ENCODE measurements at regions not wholly inside any gene's neighbourhood (a gene's known extent, or its start where the extent isn't known, plus 50 kb on each side); places are given as distances from the start of the nearest gene placed in this dataset.

GRCh38 chr1:204802401-204803175 lies 68.1 kb upstream of the NFASC start:
- no peak for TF ChIP-seq POLR2A (IDR thresholded peaks at IDR 0.05; ENCODE audit: low read depth, low read length)
- no peak for TF ChIP-seq TAF1 (IDR thresholded peaks at IDR 0.05; ENCODE audit: borderline replicate concordance, low read depth, low read length)
- no peak for TF ChIP-seq POLR2AphosphoS5 (IDR thresholded peaks at IDR 0.05; ENCODE audit: low read depth, low read length)

Data from GM12892 (cell line).